GM12875 (cell line): ENCODE measurements at regions not wholly inside any gene's neighbourhood (a gene's known extent, or its start where the extent isn't known, plus 50 kb on each side); places are given as distances from the start of the nearest gene placed in this dataset.

Experiments
- H3K4me3 ChIP-seq: one replicate; pipeline ENCODE4 v1.5.1; 2011; ENCODE audit warnings: low read depth, low read length, control low read depth
- TF ChIP-seq, protein P1 (sequence below): IDR thresholded peaks from 2 replicates; pipeline ENCODE4 v1.5.1; 2011; ENCODE audit warnings: low read depth, mild to moderate bottlenecking, control low read depth, inconsistent platforms, low read length, moderate library complexity, borderline replicate concordance; ENCODE audit not compliant: insufficient read depth

DNA sequence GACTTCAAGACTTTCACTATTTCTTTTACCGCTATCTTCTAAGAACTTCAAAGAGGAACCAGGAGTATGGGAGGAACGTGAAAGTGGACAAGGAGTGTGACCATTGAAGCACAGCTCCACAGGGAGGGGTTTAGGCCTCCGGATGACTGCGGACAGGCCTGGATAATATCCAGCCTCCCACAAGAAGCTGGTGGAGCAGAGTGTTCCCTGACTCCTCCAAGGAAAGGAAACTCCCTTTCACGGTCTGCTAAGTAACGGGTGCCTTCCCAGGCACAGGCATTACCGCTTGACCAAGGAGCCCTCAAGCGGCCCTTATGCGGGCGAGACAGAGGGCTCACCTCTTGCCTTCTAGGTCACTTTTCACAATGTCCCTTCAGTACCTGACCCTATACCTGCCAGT lies 267.0 kb downstream of the RPL10L start:
- TF ChIP-seq, protein P1, sequence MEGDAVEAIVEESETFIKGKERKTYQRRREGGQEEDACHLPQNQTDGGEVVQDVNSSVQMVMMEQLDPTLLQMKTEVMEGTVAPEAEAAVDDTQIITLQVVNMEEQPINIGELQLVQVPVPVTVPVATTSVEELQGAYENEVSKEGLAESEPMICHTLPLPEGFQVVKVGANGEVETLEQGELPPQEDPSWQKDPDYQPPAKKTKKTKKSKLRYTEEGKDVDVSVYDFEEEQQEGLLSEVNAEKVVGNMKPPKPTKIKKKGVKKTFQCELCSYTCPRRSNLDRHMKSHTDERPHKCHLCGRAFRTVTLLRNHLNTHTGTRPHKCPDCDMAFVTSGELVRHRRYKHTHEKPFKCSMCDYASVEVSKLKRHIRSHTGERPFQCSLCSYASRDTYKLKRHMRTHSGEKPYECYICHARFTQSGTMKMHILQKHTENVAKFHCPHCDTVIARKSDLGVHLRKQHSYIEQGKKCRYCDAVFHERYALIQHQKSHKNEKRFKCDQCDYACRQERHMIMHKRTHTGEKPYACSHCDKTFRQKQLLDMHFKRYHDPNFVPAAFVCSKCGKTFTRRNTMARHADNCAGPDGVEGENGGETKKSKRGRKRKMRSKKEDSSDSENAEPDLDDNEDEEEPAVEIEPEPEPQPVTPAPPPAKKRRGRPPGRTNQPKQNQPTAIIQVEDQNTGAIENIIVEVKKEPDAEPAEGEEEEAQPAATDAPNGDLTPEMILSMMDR, result no peak
- H3K4me3 ChIP-seq, result no peak overlapping the region

DNA sequence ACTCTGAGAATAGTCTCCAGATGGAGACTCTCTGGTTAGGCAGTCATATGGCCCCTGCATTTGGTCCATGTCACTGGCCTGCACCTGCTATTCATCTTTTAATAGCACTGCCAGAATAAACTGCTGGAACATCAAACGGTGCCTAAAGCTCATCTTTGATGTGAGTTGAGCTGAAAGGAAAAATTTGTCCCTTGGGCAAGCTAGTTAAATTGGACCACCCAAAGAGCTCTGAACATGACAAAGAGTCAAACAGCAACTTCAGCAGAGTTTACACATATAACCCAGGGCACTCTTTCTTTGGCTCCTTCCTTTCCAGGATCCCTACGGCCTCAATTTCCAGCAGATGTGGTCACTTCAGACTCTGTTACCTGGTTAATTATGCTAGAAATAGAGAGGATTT lies 269.9 kb downstream of the RPL10L start:
- no peak overlapping the region for H3K4me3 ChIP-seq
- TF ChIP-seq, protein P1, result no peak

DNA sequence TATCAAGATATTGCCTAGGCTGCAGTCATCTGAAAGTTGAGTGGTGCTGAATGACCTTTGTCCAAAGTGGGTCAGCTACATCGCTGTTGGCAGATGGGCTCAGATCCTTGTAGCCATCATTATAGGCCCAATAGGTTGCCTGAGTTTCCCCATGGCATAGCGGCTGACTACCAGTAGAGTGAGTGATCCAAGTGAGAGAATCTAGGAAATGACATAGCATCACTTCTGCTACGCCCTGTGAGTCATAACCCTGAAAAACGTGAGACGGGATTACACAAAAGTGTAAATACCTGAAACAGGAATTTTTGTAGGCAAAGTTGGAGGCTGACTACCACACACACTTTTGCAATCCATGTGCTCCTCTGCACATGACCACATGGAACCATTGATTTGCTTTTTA lies 273.3 kb downstream of the RPL10L start:
- H3K4me3 ChIP-seq, result no peak overlapping the region
- TF ChIP-seq, protein P1, result no peak

DNA sequence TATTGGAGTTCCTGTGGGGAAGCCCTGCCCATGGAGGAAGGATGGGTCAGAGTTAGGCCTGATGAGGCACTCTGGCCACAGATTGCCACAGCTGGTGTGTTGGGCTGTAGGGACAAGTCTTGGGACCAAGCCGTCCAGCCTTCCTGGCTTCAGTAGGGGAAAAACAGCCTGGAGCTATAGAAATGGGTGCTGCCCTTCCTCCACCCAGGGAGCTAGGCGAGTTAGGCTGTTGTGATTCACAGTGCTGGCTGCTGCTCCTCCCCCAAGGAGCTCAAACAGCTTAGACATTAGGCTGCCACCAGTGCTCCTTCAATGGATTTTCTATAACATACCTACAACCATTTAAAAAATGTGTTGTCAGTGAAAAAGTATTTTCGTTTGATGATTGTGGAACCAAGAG lies 274.3 kb downstream of the RPL10L start:
- TF ChIP-seq, protein P1, result no peak
- no peak overlapping the region for H3K4me3 ChIP-seq

DNA sequence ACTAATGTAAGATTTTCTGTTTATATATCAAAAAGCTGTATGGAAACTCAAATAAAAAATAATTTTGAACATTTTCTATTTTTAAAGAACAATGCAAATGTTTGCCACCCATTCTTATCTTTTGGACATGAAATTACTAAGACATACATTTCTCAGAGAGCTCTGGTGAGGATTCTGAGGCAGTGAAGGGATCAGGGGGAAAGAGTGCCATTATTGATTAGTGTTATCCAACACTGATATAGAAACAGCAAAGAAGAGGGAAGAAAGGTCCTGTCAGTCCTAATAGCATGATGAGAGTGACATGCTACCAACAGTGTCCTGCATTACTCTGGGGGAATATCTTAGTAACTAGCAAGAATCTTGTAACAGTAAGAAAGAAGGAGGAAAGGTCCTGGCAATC lies 282.2 kb downstream of the RPL10L start:
- H3K4me3 ChIP-seq, result no peak overlapping the region
- TF ChIP-seq, protein P1, result no peak

DNA sequence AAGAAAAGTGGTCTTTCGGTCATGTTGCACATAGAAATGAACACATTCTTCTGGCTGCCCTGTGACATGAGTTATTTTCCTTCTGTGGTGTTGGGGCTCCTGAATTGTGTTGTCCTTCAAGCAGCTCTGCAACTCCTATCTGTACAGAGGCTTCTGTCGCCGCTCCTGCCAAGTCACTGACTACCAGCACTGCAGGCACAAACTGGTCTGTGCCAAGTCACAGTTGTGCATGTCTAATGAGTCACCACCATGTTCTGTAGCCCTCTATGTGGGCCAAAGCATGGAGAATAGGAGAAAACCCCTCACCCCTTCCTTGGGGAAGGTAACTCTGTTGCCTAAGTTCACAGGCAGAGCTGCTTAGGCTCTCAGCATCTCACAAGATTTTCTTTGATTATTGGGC lies 283.3 kb downstream of the RPL10L start:
- no peak overlapping the region for H3K4me3 ChIP-seq
- TF ChIP-seq, protein P1, result no peak

DNA sequence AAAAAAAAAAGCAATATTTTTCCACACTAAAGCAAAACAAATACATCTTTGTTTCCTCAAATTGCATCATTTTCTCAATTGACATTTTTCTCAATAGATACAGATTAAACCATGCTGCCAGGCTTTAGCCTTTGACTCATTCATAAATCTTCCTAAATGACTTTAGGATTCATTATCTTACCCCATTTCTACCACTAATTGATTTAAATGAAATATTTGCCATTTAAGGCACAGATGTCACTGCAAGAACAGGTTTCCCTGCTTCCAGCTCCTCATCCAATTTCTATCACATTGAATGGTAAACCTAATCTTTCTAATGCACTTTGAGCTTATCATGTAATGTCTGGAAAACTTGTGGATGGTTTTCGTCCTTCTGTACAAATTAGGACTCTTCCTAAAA lies 298.7 kb downstream of the RPL10L start:
- TF ChIP-seq, protein P1, result no peak
- H3K4me3 ChIP-seq, result no peak overlapping the region
